HCT116 (cell line): ENCODE measurements at regions not wholly inside any gene's neighbourhood (a gene's known extent, or its start where the extent isn't known, plus 50 kb on each side); places are given as distances from the start of the nearest gene placed in this dataset.

Experiments
- ATAC-seq: fragments of 200-7000 bp; cut with Tn5 transposase; 2 replicates; pipeline ENCODE4 v1.9.1; 2020; ENCODE audit warnings: mild to moderate bottlenecking, moderate library complexity
- BruUV-seq: library from RNA; stranded (reverse); fragments of 400-500 nt; replicated peaks from 2 replicates; lab custom pipeline; 2021; lab: Mats Ljungman, UMichigan
- CTCF ChIA-PET: fragments of 300-600 bp; sonication (Branson Sonifier 250); formaldehyde crosslinking; loops from one replicate; lab custom pipeline; 2021; ENCODE audit warnings: antibody characterized with exemption; lab: Charles Lee
- POLR2A ChIA-PET: fragments of 300-600, 350-600 bp; sonication (Branson Sonifier 250); formaldehyde crosslinking; loops from one replicate; lab custom pipeline; 2021; ENCODE audit warnings: antibody characterized with exemption; lab: Charles Lee
- RAD21 ChIA-PET, 2 experiments: fragments of 300-600 bp; sonication (Branson Sonifier 250); formaldehyde crosslinking; loops; one replicate each; lab custom pipeline; 2023; ENCODE audit warnings: low total read pairs in 2 of 2; ENCODE audit not compliant: uncharacterized antibody in 2 of 2, unreplicated experiment in 2 of 2, low non-redundant PET in 1 of 2; lab: Charles Lee
- DNase-seq: peaks from one replicate; pipeline ENCODE4 v3.0.0-alpha.2; 2010; ENCODE audit warnings: low read depth, low spot score
- H2AFZ ChIP-seq: fragments of 200-600 bp; shearing (Covaris generic), sonication (generic); 2 replicates; pipeline ENCODE4 v1.6.1; 2017; ENCODE audit warnings: low read depth, mixed run types, mixed read lengths, antibody characterized with exemption, low read length; ENCODE audit not compliant: poor library complexity, severe bottlenecking
- H3K27ac ChIP-seq: 2 replicates; pipeline ENCODE4 v1.5.1; 2012; ENCODE audit warnings: low read depth, low read length
- H3K27me3 ChIP-seq: fragments of 200-600 bp; sonication (generic); 2 replicates; pipeline ENCODE4 v1.6.1; 2016; ENCODE audit warnings: mixed run types, low read length, mixed read lengths; ENCODE audit not compliant: insufficient read depth
- H3K36me3 ChIP-seq, 2 experiments: fragments of 200-500 bp in 1 of 2; fragments of 200-600 bp in 1 of 2; sonication (Bioruptor generic) in 1 of 2; sonication (generic) in 1 of 2; 2 replicates each; pipeline versions ENCODE4 v1.5.1 to v1.6.1; 2014 to 2016; ENCODE audit warnings: low read length in 2 of 2, inconsistent platforms in 1 of 2, mixed read lengths in 1 of 2, mixed run types in 1 of 2; ENCODE audit not compliant: insufficient read depth in 2 of 2, control insufficient read depth in 1 of 2
- H3K4me1 ChIP-seq, 2 experiments: fragments of 200-600 bp in 1 of 2; sonication (generic) in 1 of 2; 2 replicates each; pipeline versions ENCODE4 v1.5.1 to v1.6.1; 2012 to 2017; ENCODE audit warnings: low read length in 2 of 2, inconsistent platforms in 1 of 2, mild to moderate bottlenecking in 1 of 2, mixed read lengths in 1 of 2, mixed run types in 1 of 2, moderate library complexity in 1 of 2; ENCODE audit not compliant: insufficient read depth in 2 of 2, control insufficient read depth in 1 of 2
- H3K4me2 ChIP-seq: fragments of 200-600 bp; sonication (generic); 2 replicates; pipeline ENCODE4 v1.6.1; 2017; ENCODE audit warnings: mixed run types, low read length, mixed read lengths
- H3K4me3 ChIP-seq, 2 experiments: fragments of 200-600 bp in 1 of 2; sonication (generic) in 1 of 2; replicated peaks in 1 of 2; 2 replicates each; pipeline ENCODE4 v1.5.1; 2011 to 2016; ENCODE audit warnings: low read length in 2 of 2, control low read depth in 1 of 2, low read depth in 1 of 2, mild to moderate bottlenecking in 1 of 2, mixed read lengths in 1 of 2, mixed run types in 1 of 2
- H3K79me2 ChIP-seq: fragments of 200-600 bp; sonication (generic); 2 replicates; pipeline ENCODE4 v1.6.1; 2017; ENCODE audit warnings: mild to moderate bottlenecking, mixed run types, low read length, moderate library complexity, mixed read lengths; ENCODE audit not compliant: insufficient read depth
- H3K9ac ChIP-seq: fragments of 200-600 bp; sonication (generic); 2 replicates; pipeline ENCODE4 v1.6.1; 2016; ENCODE audit warnings: low read length, mixed read lengths
- H3K9me2 ChIP-seq: fragments of 200-600 bp; sonication (generic), shearing (Covaris generic); 2 replicates; pipeline ENCODE4 v1.6.1; 2017; ENCODE audit warnings: mixed run types, mild to moderate bottlenecking, moderate library complexity; ENCODE audit not compliant: insufficient read depth
- H3K9me3 ChIP-seq, 2 experiments: fragments of 200-500 bp in 1 of 2; fragments of 200-600 bp in 1 of 2; sonication (Bioruptor generic) in 1 of 2; sonication (generic) in 1 of 2; 2 replicates each; pipeline ENCODE4 v1.6.1; 2014 to 2017; ENCODE audit warnings: low read length in 2 of 2, mixed read lengths in 2 of 2, inconsistent platforms in 1 of 2, low read depth in 1 of 2, mild to moderate bottlenecking in 1 of 2, mixed run types in 1 of 2, moderate library complexity in 1 of 2; ENCODE audit not compliant: control insufficient read depth in 1 of 2, insufficient read depth in 1 of 2
- H4K20me1 ChIP-seq: fragments of 200-600 bp; sonication (generic), shearing (Covaris generic); 2 replicates; pipeline ENCODE4 v1.6.1; 2017; ENCODE audit warnings: mixed run types, mild to moderate bottlenecking, moderate library complexity; ENCODE audit not compliant: insufficient read depth
- ATF3 ChIP-seq: IDR thresholded peaks from 2 replicates; pipeline ENCODE4 v1.6.1; 2012
- ELF1 ChIP-seq: IDR thresholded peaks from 2 replicates; pipeline ENCODE4 v1.6.1; 2012; ENCODE audit warnings: low read depth, borderline replicate concordance
- SIN3A ChIP-seq: IDR thresholded peaks from 2 replicates; pipeline ENCODE4 v1.6.1; 2012; ENCODE audit warnings: low read depth
- SP1 ChIP-seq: IDR thresholded peaks from 2 replicates; pipeline ENCODE4 v1.6.1; 2012; ENCODE audit warnings: low read depth
- ZFX ChIP-seq: fragments of 450-650 bp; IDR thresholded peaks from 2 replicates; pipeline ENCODE4 v1.6.1; 2017
- ZNF274 ChIP-seq: fragments of 200-500 bp; sonication (Bioruptor generic); IDR thresholded peaks from 2 replicates; pipeline ENCODE4 v1.6.1; 2014; ENCODE audit warnings: mild to moderate bottlenecking, low read depth, low read length, inconsistent platforms
- intact Hi-C: fragments of 100-400 bp; cut with micrococcal nuclease; formaldehyde crosslinking; loops from 2 replicates; pipeline ENCODE4 v1.10.0; 2022

GRCh38 chr6:103017878-103018277, 1624.4 kb downstream of the GRIK2 start:
- intact Hi-C loops, result no loop called here

GRCh38 chr6:103011605-103012004, 1618.1 kb downstream of the GRIK2 start:
- no peak for DNase-seq
- ChIA-PET POLR2A (no interaction called here), CTCF (no interaction called here), RAD21 (no interaction called here)
- Histone ChIP-seq H3K9me3 (no peaks in the 10 kb centered on the region), H3K4me1 (no peaks in the 10 kb centered on the region), H3K9me2 (no peaks in the 10 kb centered on the region), H3K9ac (no peak overlapping the region), H3K27me3 (no peaks in the 10 kb centered on the region), H3K4me2 (no peak overlapping the region), H3K4me3 (no peak overlapping the region), H3K79me2 (no peaks in the 10 kb centered on the region), H3K27ac (no peak overlapping the region), H4K20me1 (no peaks in the 10 kb centered on the region), H3K36me3 (no peaks in the 10 kb centered on the region), H2AFZ (no peak overlapping the region)
- BruUV-seq, result no TSS peak
- intact Hi-C loops, result no loop called here
- ATAC-seq, result no peak
- no peak for TF ChIP-seq SIN3A
- TF ChIP-seq ZFX, result no peak
- TF ChIP-seq SP1, result no peak
- TF ChIP-seq ELF1, result no peak
- TF ChIP-seq ZNF274, result no peak

More at GRCh38 chr6:103017878-103018277, 1624.4 kb downstream of the GRIK2 start:
- BruUV-seq, result no TSS peak
- CTCF ChIA-PET, result no interaction called here
- Histone ChIP-seq H3K4me3 (no peak overlapping the region), H4K20me1 (no peaks in the 10 kb centered on the region), H3K4me1 (no peaks in the 10 kb centered on the region), H3K9me3 (no peaks in the 10 kb centered on the region), H2AFZ (no peak overlapping the region), H3K4me2 (no peak overlapping the region), H3K27me3 (no peaks in the 10 kb centered on the region), H3K9ac (no peak overlapping the region), H3K9me2 (no peaks in the 10 kb centered on the region), H3K27ac (no peak overlapping the region), H3K36me3 (no peaks in the 10 kb centered on the region), H3K79me2 (no peaks in the 10 kb centered on the region)
- POLR2A ChIA-PET, result no interaction called here
- no peak for TF ChIP-seq ATF3
- no peak for ATAC-seq
- RAD21 ChIA-PET, result no interaction called here
- DNase-seq, result no peak
